DOHH2 (cell line): ENCODE measurements at regions not wholly inside any gene's neighbourhood (a gene's known extent, or its start where the extent isn't known, plus 50 kb on each side); places are given as distances from the start of the nearest gene placed in this dataset.
"Not testable (repeated sequence)": the region's sequence is repeated elsewhere in the genome, so short reads cannot be mapped to it uniquely, and the experiment has no call there.

Experiments used
- H3F3A ChIP-seq: fragments of 200-600 bp; sonication (generic), shearing (Covaris generic); 2 replicates; pipeline ENCODE4 v1.6.0; 2016; ENCODE audit warnings: antibody characterized with exemption, mild to moderate bottlenecking; ENCODE audit not compliant: control insufficient read depth, insufficient read depth
- H3K27ac ChIP-seq: fragments of 200-600 bp; sonication (generic); 2 replicates; pipeline ENCODE4 v1.5.1; 2014; ENCODE audit warnings: low read depth, mild to moderate bottlenecking, low read length, moderate library complexity
- H3K27me3 ChIP-seq: fragments of 200-600 bp; sonication (generic); 2 replicates; pipeline ENCODE4 v1.6.1; 2014; ENCODE audit warnings: mild to moderate bottlenecking, low read length, mixed read lengths; ENCODE audit not compliant: control insufficient read depth
- H3K36me3 ChIP-seq: fragments of 200-600 bp; sonication (generic); 2 replicates; pipeline ENCODE4 v1.6.1; 2014; ENCODE audit warnings: mild to moderate bottlenecking, low read length, moderate library complexity, mixed read lengths; ENCODE audit not compliant: control insufficient read depth
- H3K4me1 ChIP-seq: fragments of 200-600 bp; sonication (generic); 2 replicates; pipeline ENCODE4 v1.6.1; 2014; ENCODE audit warnings: mild to moderate bottlenecking, low read length, mixed read lengths; ENCODE audit not compliant: control insufficient read depth
- H3K4me2 ChIP-seq: fragments of 200-600 bp; sonication (generic); 2 replicates; pipeline ENCODE4 v1.6.0; 2014; ENCODE audit warnings: mild to moderate bottlenecking, low read length, moderate library complexity
- H3K4me3 ChIP-seq: fragments of 200-600 bp; sonication (generic); 2 replicates; pipeline ENCODE4 v1.5.1; 2014; ENCODE audit warnings: mild to moderate bottlenecking, low read length, mixed read lengths
- H3K79me2 ChIP-seq: fragments of 200-600 bp; sonication (generic); 2 replicates; pipeline ENCODE4 v1.6.1; 2014; ENCODE audit warnings: mild to moderate bottlenecking, low read length, mixed read lengths; ENCODE audit not compliant: control insufficient read depth
- H3K9me2 ChIP-seq: fragments of 200-600 bp; sonication (generic); replicated peaks from 2 replicates; pipeline ENCODE4 v1.6.1; 2014; ENCODE audit warnings: mild to moderate bottlenecking, low read length, mixed read lengths; ENCODE audit not compliant: control insufficient read depth
- H3K9me3 ChIP-seq: fragments of 200-600 bp; sonication (generic); 2 replicates; pipeline ENCODE4 v1.6.1; 2014; ENCODE audit warnings: antibody characterized with exemption, low read length, mixed read lengths; ENCODE audit not compliant: control insufficient read depth, insufficient read depth
- H4K20me1 ChIP-seq: fragments of 200-600 bp; sonication (generic); 2 replicates; pipeline ENCODE4 v1.6.0; 2014; ENCODE audit warnings: low read depth, mild to moderate bottlenecking, antibody characterized with exemption, low read length, moderate library complexity; ENCODE audit not compliant: control insufficient read depth, insufficient read depth
- EZH2phosphoT487 ChIP-seq: fragments of 200-600 bp; sonication (generic); IDR thresholded peaks from 2 replicates; pipeline ENCODE4 v1.6.1; 2017; ENCODE audit warnings: borderline replicate concordance, mild to moderate bottlenecking, antibody characterized with exemption, low read length, moderate library complexity, mixed read lengths
- TF ChIP-seq, protein P1 (sequence below): fragments of 200-600 bp; sonication (generic); IDR thresholded peaks from one replicate; pipeline ENCODE4 v1.5.1; 2014; ENCODE audit warnings: antibody characterized with exemption, mild to moderate bottlenecking, low read depth, low read length; ENCODE audit not compliant: poor library complexity, severe bottlenecking

DNA sequence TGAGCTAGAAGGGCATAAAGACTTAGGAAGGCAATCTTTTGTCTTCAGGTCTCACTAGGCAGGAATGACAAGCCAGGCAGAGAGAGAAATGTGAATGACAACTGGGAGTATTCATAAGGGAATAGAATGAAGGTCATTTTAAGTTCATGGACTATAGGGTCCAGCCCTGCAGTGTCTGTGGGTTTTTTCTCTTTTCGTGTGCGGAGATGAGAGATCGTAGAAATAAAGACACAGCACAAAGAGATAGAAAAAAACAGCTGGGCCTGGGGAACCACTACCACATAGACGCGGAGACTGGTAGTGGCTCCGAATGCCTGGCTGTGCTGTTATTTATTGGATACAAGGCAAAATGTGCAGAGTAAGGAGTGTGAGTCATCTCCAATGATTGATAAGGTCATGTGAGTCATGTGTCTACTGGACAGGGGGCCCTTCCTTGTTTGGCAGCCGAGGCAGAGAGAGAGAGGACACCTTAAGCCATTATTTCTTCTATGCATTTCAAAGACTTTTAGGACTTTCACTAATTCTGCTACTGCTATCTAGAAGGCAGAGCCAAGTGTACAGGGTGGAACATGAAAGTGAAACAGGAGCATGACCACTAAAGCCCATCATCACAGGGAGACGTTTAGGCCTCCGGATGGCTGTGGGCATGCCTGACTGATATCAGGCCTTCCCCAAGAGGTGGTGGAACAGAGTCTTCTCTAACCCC lies 921.8 kb upstream of the PCDH10 start:
- TF ChIP-seq, protein P1, sequence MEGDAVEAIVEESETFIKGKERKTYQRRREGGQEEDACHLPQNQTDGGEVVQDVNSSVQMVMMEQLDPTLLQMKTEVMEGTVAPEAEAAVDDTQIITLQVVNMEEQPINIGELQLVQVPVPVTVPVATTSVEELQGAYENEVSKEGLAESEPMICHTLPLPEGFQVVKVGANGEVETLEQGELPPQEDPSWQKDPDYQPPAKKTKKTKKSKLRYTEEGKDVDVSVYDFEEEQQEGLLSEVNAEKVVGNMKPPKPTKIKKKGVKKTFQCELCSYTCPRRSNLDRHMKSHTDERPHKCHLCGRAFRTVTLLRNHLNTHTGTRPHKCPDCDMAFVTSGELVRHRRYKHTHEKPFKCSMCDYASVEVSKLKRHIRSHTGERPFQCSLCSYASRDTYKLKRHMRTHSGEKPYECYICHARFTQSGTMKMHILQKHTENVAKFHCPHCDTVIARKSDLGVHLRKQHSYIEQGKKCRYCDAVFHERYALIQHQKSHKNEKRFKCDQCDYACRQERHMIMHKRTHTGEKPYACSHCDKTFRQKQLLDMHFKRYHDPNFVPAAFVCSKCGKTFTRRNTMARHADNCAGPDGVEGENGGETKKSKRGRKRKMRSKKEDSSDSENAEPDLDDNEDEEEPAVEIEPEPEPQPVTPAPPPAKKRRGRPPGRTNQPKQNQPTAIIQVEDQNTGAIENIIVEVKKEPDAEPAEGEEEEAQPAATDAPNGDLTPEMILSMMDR: no peak
- TF ChIP-seq EZH2phosphoT487: no peak

GRCh38 chr4:132227857-132228165 lies 921.3 kb upstream of the PCDH10 start:
- TF ChIP-seq, protein P1: peak; percentile 29
- not testable (repeated sequence) for H3K36me3 ChIP-seq, H3K4me2 ChIP-seq, H3K9me3 ChIP-seq, H3K79me2 ChIP-seq, H3K27ac ChIP-seq, H3K9me2 ChIP-seq, H3K4me1 ChIP-seq, H3K4me3 ChIP-seq, H3K27me3 ChIP-seq, H3F3A ChIP-seq, H4K20me1 ChIP-seq

More for the DNA sequence above, 921.8 kb upstream of the PCDH10 start:
- H4K20me1 ChIP-seq: no peaks in the 10 kb centered on the region
- no peak overlapping the region for H3K4me2 ChIP-seq
- no peak overlapping the region for H3K4me3 ChIP-seq
- H3K79me2 ChIP-seq: no peaks in the 10 kb centered on the region
- no peaks in the 10 kb centered on the region; the same call in 1 of the 2 replicates for H3K9me3 ChIP-seq
- no peaks in the 10 kb centered on the region for H3K36me3 ChIP-seq
- H3K4me1 ChIP-seq: no peaks in the 10 kb centered on the region
- no peaks in the 10 kb centered on the region for H3F3A ChIP-seq
- H3K27me3 ChIP-seq: no peaks in the 10 kb centered on the region
- H3K27ac ChIP-seq: no peak overlapping the region
- no peaks in the 10 kb centered on the region for H3K9me2 ChIP-seq

DNA sequence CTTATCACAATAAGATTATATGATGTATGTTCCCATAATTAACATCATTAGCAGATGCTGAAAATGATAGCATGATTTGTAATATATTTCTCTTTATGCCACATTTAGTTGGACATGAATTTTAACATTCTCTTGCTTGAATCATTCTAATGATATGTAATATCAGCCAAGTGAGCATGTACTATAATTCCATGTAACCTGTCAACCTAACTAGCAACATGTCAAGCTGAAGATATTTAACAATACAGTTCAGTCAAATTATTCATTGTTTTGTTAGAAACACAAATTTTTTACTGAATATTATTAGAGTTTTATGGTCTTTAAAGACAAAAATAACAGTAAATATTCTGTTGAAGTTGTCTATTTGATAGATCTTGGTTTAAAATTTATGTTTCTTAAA lies 920.4 kb upstream of the PCDH10 start:
- no peaks in the 10 kb centered on the region; the same call in 1 of the 2 replicates for H3K9me3 ChIP-seq
- no peak overlapping the region for H3K27ac ChIP-seq
- no peak overlapping the region for H3K4me3 ChIP-seq
- H3K9me2 ChIP-seq: no peaks in the 10 kb centered on the region
- no peak for TF ChIP-seq EZH2phosphoT487
- TF ChIP-seq, protein P1: no peak
- no peaks in the 10 kb centered on the region for H4K20me1 ChIP-seq
- H3K36me3 ChIP-seq: no peaks in the 10 kb centered on the region
- H3K79me2 ChIP-seq: no peaks in the 10 kb centered on the region
- H3F3A ChIP-seq: no peaks in the 10 kb centered on the region
- no peak overlapping the region for H3K4me2 ChIP-seq
- no peaks in the 10 kb centered on the region for H3K27me3 ChIP-seq
- H3K4me1 ChIP-seq: no peaks in the 10 kb centered on the region
